Urinary bladder (tissue), 3 donors: ENCODE measurements at regions not wholly inside any gene's neighbourhood (a gene's known extent, or its start where the extent isn't known, plus 50 kb on each side); places are given as distances from the start of the nearest gene placed in this dataset.

Source experiments
- DNase-seq: peaks from one replicate; pipeline ENCODE4 v3.0.0-alpha.2; 2015; ENCODE audit errors: extremely low spot score
- H3K27ac ChIP-seq: one replicate; pipeline ENCODE4 v1.5.1; 2013; ENCODE audit warnings: low read depth, mild to moderate bottlenecking, moderate library complexity
- H3K36me3 ChIP-seq: one replicate; pipeline ENCODE4 v1.6.1; 2013; ENCODE audit warnings: mild to moderate bottlenecking, moderate library complexity; ENCODE audit not compliant: insufficient read depth
- H3K4me1 ChIP-seq: one replicate; pipeline ENCODE4 v1.6.1; 2013; ENCODE audit warnings: mild to moderate bottlenecking, moderate library complexity; ENCODE audit not compliant: insufficient read depth
- H3K4me3 ChIP-seq: one replicate; pipeline ENCODE4 v1.5.1; 2013; ENCODE audit warnings: low read depth, low read length
- WGBS: extraction: QIAGEN DNeasy Blood & Tissue Kit; methylation state at CpG from one replicate; pipeline ENCODE4 v1.1.7; 2013; 5-methylcytosine and 5-hydroxymethylcytosine counted together
- donor health status: healthy with polysubstance abuse.
- donor health status: healthy.

DNA sequence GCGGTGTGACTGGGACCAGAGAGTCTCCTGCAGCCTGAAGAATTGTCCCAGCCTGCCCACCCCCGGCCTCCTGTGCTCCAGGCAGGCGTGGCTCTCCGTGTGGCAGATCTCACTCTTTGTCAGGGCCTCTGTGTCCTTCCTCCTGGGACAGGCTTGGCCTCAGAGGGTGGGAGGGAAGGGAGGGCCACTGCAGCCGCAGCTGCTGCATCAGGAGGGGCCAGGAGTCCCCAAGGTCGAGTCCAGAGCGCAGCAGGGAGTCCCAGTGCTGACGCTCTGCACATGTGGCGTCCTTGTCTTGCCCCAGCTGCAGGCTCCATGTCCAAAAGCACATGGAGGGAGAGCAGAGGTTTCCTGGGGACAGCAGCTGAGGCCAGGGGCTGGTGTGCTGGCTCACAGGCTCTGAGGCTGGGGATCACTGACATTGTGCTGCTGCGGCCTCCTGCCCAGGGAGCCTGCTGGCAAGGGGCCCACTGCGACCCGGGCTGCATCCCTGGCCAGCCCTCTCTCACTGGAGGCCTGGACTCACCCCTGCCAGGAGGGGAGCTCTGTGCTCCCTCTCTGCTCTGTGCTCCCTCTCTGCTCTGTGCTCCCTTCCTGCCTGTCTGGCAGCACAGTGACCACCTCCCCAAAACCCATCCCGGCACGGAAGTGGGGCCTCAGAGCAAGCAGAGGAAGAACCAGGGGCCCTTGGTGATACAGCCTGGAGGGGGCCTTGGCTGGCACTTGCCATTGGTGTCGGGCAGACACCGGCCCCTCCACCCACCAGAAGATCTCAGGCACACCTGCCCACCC lies 114.6 kb upstream of the RET start:
- Histone ChIP-seq H3K4me3 (no peak overlapping the region), H3K4me1 (no peaks in the 10 kb centered on the region), H3K27ac (no peak overlapping the region), H3K36me3 (no peaks in the 10 kb centered on the region)
- 67% methylated on average over 16 of the region's 16 CpGs for WGBS
- no peak for DNase-seq

GRCh38 chr10:42962902-42963231 lies 114.0 kb upstream of the RET start:
- DNase-seq, result no peak
- Histone ChIP-seq H3K4me3 (no peak overlapping the region), H3K36me3 (no peaks in the 10 kb centered on the region), H3K4me1 (no peaks in the 10 kb centered on the region), H3K27ac (no peak overlapping the region)
- WGBS, result 96% methylated on average over 5 of the region's 5 CpGs

DNA sequence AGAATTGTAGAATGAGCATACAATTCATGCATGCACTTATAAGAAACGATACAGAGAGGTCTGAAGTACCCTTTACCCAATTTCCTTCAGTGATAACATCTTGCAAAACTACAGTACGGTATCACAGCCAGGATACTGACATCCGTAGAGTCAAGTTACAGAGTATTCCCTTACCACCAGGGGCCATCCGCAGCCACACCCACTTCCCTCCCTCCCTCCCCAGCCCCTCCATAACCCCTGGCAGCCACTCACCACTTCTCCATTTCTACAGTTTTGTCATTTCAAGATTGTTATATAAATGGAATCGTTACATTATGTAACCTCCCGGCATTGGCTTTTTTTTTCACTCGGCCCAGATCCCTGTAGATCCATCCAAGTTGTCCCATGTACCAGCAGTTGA lies 113.6 kb upstream of the RET start:
- no peak for DNase-seq
- 55% methylated on average over 7 of the region's 7 CpGs for WGBS
- no peak overlapping the region for H3K4me3 ChIP-seq
- H3K27ac ChIP-seq, result no peak overlapping the region
- H3K36me3 ChIP-seq, result no peaks in the 10 kb centered on the region
- H3K4me1 ChIP-seq, result no peaks in the 10 kb centered on the region

DNA sequence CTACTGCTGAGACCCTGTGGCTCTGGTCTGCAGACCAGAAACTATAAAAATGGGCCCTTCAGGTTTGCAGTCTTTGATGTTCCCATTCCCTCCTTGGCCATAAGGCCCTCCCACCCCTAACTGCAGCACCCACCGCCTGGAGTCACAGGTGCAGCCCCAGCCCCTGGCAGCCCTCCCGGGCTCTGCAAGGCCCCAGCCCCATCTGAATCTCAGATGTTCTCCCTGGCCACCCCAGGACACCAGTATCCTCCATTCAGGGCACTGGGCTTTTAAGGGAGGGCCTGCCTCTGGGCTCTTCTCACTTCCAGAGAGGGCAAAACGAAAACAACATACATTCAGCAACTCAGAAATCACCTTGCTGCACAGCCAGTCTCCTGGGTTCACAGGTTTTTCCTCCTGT lies 107.7 kb upstream of the RET start:
- no peak for DNase-seq
- no peaks in the 10 kb centered on the region for H3K36me3 ChIP-seq
- no peak overlapping the region for H3K27ac ChIP-seq
- WGBS, result 63% methylated on average over 3 of the region's 3 CpGs
- no peaks in the 10 kb centered on the region for H3K4me1 ChIP-seq
- no peak overlapping the region for H3K4me3 ChIP-seq

- Histone ChIP-seq H3K27ac (no peak overlapping the region), H3K36me3 (no peaks in the 10 kb centered on the region), H3K4me3 (no peak overlapping the region), H3K4me1 (no peaks in the 10 kb centered on the region)
- no peak for DNase-seq
- 79% methylated on average over 6 of the region's 6 CpGs for WGBS
Measured at GRCh38 chr10:42969909-42970308, 107.0 kb upstream of the RET start.

DNA sequence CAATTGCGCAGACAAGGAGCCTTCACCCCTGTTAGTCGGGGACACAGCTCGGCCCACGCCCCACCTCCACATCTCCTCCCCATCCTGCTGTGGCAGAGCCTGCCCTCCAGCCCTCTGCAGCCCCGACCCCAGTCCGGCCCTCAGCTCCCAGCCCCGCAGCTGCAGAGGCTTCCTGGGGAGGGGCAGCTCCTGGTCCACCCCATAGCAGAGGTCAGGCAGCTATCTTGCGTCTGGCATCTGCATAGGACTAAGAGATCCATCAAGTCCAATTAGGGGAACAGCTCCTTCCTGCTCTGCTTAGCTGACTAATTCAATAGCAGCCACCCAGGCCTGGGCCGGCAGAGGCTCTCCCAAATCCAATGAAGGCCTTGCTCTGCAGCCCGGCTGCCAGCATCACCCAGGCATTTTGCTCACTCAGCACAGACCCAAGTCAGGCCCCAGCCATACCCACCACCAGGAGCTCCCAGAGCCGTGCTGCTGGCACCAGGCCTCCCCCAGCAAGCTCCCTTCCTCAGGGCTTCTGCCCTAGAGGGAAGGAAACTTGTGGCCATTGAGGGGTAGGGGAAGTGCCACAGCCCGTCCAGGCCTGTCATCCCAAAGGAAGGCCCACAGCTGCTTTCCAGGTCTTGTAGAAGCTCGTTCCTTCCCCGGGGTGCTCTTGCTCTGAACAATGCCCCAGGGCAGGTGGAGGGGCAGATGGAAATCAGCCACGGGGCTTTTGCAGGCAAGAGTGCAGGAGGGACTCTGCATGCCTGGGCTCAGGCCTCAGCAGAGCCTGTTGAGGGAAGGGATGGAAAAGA lies 106.2 kb upstream of the RET start:
- H3K4me3 ChIP-seq, result no peak overlapping the region
- DNase-seq, result no peak
- H3K27ac ChIP-seq, result no peak overlapping the region
- 76% methylated on average over 15 of the region's 15 CpGs for WGBS
- no peaks in the 10 kb centered on the region for H3K36me3 ChIP-seq
- H3K4me1 ChIP-seq, result no peaks in the 10 kb centered on the region

- H3K27ac ChIP-seq, result no peak overlapping the region
- H3K36me3 ChIP-seq, result no peaks in the 10 kb centered on the region
- whole genome bisulfite sequencing, result 72% methylated on average over 4 of the region's 4 CpGs
- no peak overlapping the region for H3K4me3 ChIP-seq
- no peak for DNase-seq
- no peaks in the 10 kb centered on the region for H3K4me1 ChIP-seq
Measured at GRCh38 chr10:42971251-42971599, 105.6 kb upstream of the RET start.

GRCh38 chr10:42972946-42973345 lies 103.9 kb upstream of the RET start:
- Histone ChIP-seq H3K4me1 (no peaks in the 10 kb centered on the region), H3K36me3 (no peaks in the 10 kb centered on the region), H3K27ac (no peak overlapping the region), H3K4me3 (no peak overlapping the region)
- 51% methylated on average over 6 of the region's 6 CpGs for WGBS
- no peak for DNase-seq

- Histone ChIP-seq H3K27ac (no peak overlapping the region), H3K36me3 (no peaks in the 10 kb centered on the region), H3K4me1 (no peaks in the 10 kb centered on the region), H3K4me3 (no peak overlapping the region)
- DNase-seq, result no peak
- 69% methylated on average over 6 of the region's 6 CpGs for WGBS
Measured at GRCh38 chr10:42973411-42973810, 103.5 kb upstream of the RET start.

DNA sequence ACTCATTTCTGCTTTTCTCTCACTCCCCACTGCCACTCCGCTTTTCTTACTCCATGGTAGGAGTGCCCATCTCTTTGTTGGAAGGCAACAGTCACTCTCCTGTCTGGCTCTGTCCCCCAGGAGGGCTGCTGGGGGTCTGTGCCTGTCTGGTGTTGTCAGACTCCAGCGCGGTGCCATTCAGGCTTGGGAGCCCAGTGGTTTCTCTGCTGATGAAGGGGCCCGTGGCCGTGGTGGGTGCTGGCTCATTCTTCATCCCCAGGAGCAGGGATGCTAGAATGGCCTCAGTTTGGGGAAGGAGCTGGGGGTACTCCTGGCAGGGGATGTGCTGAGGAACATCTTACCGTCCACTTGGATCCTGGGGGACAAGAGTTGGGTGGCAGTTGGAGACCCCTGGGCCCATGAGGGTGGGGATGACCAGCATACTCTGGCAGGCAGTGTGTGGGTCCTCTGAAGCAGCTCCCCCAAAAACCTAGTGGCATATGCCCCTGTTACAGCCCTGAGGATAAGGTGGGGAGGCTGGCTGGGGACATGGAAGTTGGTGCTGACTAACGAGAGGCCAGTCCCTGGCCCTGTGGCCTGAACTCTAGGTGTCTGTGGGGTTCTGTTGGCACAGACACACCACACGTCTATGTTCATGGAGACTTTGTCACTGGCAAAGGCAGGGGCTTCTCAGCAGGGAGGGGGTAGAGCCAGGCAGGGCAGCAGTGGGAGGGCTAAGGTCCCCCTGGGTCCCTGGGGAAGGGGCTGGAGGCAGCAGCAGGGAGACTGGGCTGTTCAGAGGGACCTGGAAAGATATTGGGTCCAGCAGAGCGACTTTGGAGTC lies 102.8 kb upstream of the RET start:
- DNase-seq, result no peak

GRCh38 chr10:42974693-42975002 lies 102.2 kb upstream of the RET start:
- no peak overlapping the region for H3K27ac ChIP-seq
- 77% methylated on average over 3 of the region's 3 CpGs for WGBS
- H3K4me1 ChIP-seq, result no peaks in the 10 kb centered on the region
- H3K36me3 ChIP-seq, result no peaks in the 10 kb centered on the region
- no peak for DNase-seq
- H3K4me3 ChIP-seq, result no peak overlapping the region

More for the DNA sequence above, 102.8 kb upstream of the RET start:
- Histone ChIP-seq H3K4me3 (no peak overlapping the region), H3K27ac (no peak overlapping the region), H3K4me1 (no peaks in the 10 kb centered on the region), H3K36me3 (no peaks in the 10 kb centered on the region)
- WGBS, result 85% methylated on average over 9 of the region's 9 CpGs

DNA sequence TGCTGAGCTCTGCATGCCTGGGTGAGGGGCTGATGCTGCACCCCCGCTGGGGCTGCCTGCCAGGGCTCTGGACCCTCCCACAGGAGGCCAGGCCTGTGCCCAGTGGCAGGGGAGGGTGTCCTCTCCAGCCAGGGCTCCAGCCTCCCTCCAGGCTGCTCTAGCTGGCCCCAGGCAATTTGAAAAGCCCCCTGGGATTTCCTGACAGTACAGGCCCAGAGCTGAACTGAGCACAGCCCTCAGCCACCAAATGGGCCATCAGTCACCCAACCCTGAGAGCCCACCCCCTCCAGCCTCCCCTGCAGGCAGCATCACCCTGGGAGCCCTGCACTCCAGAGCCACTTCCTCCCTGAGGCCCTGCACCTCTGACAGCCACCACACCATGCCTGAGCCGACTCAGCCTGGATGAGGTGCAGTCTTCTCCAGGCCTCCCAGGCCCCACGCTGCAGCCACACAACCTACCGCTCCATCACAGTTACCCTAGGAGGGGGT lies 101.8 kb upstream of the RET start:
- no peaks in the 10 kb centered on the region for H3K4me1 ChIP-seq
- H3K4me3 ChIP-seq, result no peak overlapping the region
- DNase-seq, result no peak
- WGBS, result 76% methylated on average over 4 of the region's 4 CpGs
- no peaks in the 10 kb centered on the region for H3K36me3 ChIP-seq
- no peak overlapping the region for H3K27ac ChIP-seq

- Histone ChIP-seq H3K27ac (no peak overlapping the region), H3K36me3 (no peaks in the 10 kb centered on the region), H3K4me1 (no peaks in the 10 kb centered on the region), H3K4me3 (no peak overlapping the region)
- WGBS, result 85% methylated on average over 21 of the region's 21 CpGs
- no peak for DNase-seq
Measured at GRCh38 chr10:42975558-42976340, 101.1 kb upstream of the RET start.
